Neural cell (in vitro differentiated cells): ENCODE measurements at regions not wholly inside any gene's neighbourhood (a gene's known extent, or its start where the extent isn't known, plus 50 kb on each side); places are given as distances from the start of the nearest gene placed in this dataset.

Source experiments
- H2AFZ ChIP-seq: fragments of 200-600, 300-800 bp; sonication (generic), shearing (Covaris generic); 2 replicates; pipeline ENCODE4 v1.6.0; 2014; ENCODE audit warnings: low read depth, mild to moderate bottlenecking, antibody characterized with exemption, low read length, moderate library complexity
- H3F3A ChIP-seq: fragments of 200-600 bp; shearing (Covaris generic); 2 replicates; pipeline ENCODE4 v1.6.1; 2016; ENCODE audit warnings: mild to moderate bottlenecking, moderate library complexity, mixed read lengths, antibody characterized with exemption, low read length; ENCODE audit not compliant: insufficient read depth, poor library complexity, severe bottlenecking
- H3K27ac ChIP-seq: fragments of 200-600, 300-800 bp; sonication (generic), shearing (Covaris generic); 2 replicates; pipeline ENCODE4 v1.5.1; 2014; ENCODE audit warnings: mild to moderate bottlenecking, low read length, moderate library complexity
- H3K27me3 ChIP-seq: fragments of 300-800, 200-600 bp; sonication (generic), shearing (Covaris generic); 2 replicates; pipeline ENCODE4 v1.6.0; 2014; ENCODE audit warnings: mild to moderate bottlenecking, low read depth, low read length, moderate library complexity; ENCODE audit not compliant: insufficient read depth
- H3K36me3 ChIP-seq: fragments of 300-800, 200-600 bp; sonication (generic), shearing (Covaris generic); 2 replicates; pipeline ENCODE4 v1.5.1; 2014; ENCODE audit warnings: mild to moderate bottlenecking, antibody characterized with exemption, low read length, moderate library complexity; ENCODE audit not compliant: insufficient read depth
- H3K4me2 ChIP-seq: fragments of 300-800, 200-600 bp; sonication (generic), shearing (Covaris generic); 2 replicates; pipeline ENCODE4 v1.6.0; 2014; ENCODE audit warnings: mild to moderate bottlenecking, low read length
- H3K4me3 ChIP-seq: fragments of 300-800, 200-600 bp; sonication (generic), shearing (Covaris generic); 2 replicates; pipeline ENCODE4 v1.5.1; 2014; ENCODE audit warnings: mild to moderate bottlenecking, low read length, moderate library complexity
- H3K79me2 ChIP-seq: fragments of 200-600 bp; shearing (Covaris generic); replicated peaks from 2 replicates; pipeline ENCODE4 v1.6.0; 2014; ENCODE audit warnings: mild to moderate bottlenecking, low read length, moderate library complexity; ENCODE audit not compliant: insufficient read depth
- H3K9ac ChIP-seq: fragments of 300-800, 200-600 bp; sonication (generic), shearing (Covaris generic); 2 replicates; pipeline ENCODE4 v1.6.1; 2016; ENCODE audit warnings: mild to moderate bottlenecking, low read length, mixed read lengths
- H3K9me2 ChIP-seq: fragments of 200-600 bp; shearing (Covaris generic); 2 replicates; pipeline ENCODE4 v1.6.1; 2016; ENCODE audit warnings: mild to moderate bottlenecking, low read length, mixed read lengths; ENCODE audit not compliant: insufficient read depth
- H3K9me3 ChIP-seq: fragments of 200-600, 300-800 bp; sonication (generic), shearing (Covaris generic); 2 replicates; pipeline ENCODE4 v1.6.1; 2016; ENCODE audit warnings: mild to moderate bottlenecking, mixed run types, low read length, moderate library complexity, mixed read lengths
- H4K20me1 ChIP-seq: fragments of 200-600 bp; shearing (Covaris generic); 2 replicates; pipeline ENCODE4 v1.6.1; 2016; ENCODE audit warnings: mild to moderate bottlenecking, mixed run types; ENCODE audit not compliant: insufficient read depth
- CTCF ChIP-seq: fragments of 450-650 bp; IDR thresholded peaks from 2 replicates; pipeline ENCODE4 v1.5.1; 2014; ENCODE audit warnings: antibody characterized with exemption, mild to moderate bottlenecking, moderate library complexity; ENCODE audit not compliant: poor library complexity, severe bottlenecking
- EP300 ChIP-seq: fragments of 450-650 bp; conservative IDR thresholded peaks from 2 replicates; pipeline ENCODE4 v1.6.1; 2014; ENCODE audit warnings: antibody characterized with exemption, mild to moderate bottlenecking, moderate library complexity; ENCODE audit not compliant: poor library complexity, severe bottlenecking
- EZH2 ChIP-seq: fragments of 200-600, 300-800 bp; shearing (Covaris generic), sonication (generic); IDR thresholded peaks from 2 replicates; pipeline ENCODE4 v1.6.1; 2014; ENCODE audit warnings: antibody characterized with exemption, low read length, borderline replicate concordance, mild to moderate bottlenecking; ENCODE audit not compliant: insufficient read depth, poor library complexity, severe bottlenecking
- MXI1 ChIP-seq: fragments of 450-650 bp; conservative IDR thresholded peaks from 2 replicates; pipeline ENCODE4 v1.6.1; 2014; ENCODE audit warnings: antibody characterized with exemption, mild to moderate bottlenecking; ENCODE audit not compliant: poor library complexity, severe bottlenecking
- POLR2AphosphoS5 ChIP-seq: IDR thresholded peaks from 2 replicates; pipeline ENCODE4 v1.6.1; 2012
- RAD21 ChIP-seq: fragments of 450-650 bp; conservative IDR thresholded peaks from 2 replicates; pipeline ENCODE4 v1.6.1; 2014; ENCODE audit warnings: antibody characterized with exemption, mild to moderate bottlenecking, moderate library complexity
- REST ChIP-seq: IDR thresholded peaks from 2 replicates; pipeline ENCODE4 v1.6.1; 2012; ENCODE audit warnings: borderline replicate concordance
- SMC3 ChIP-seq: fragments of 450-650 bp; conservative IDR thresholded peaks from 2 replicates; pipeline ENCODE4 v1.6.1; 2014; ENCODE audit warnings: antibody characterized with exemption, mild to moderate bottlenecking, moderate library complexity; ENCODE audit not compliant: poor library complexity
- TAF1 ChIP-seq: IDR thresholded peaks from 2 replicates; pipeline ENCODE4 v1.6.1; 2012; ENCODE audit warnings: low read depth

GRCh38 chr11:107252429-107253161 lies 205.0 kb downstream of the CWF19L2 start:
- Histone ChIP-seq H4K20me1 (no peaks in the 10 kb centered on the region), H3K9ac (no peak overlapping the region), H2AFZ (no peak overlapping the region), H3K27me3 (no peaks in the 10 kb centered on the region), H3K9me2 (no peaks in the 10 kb centered on the region), H3K4me3 (no peak overlapping the region), H3K79me2 (no peaks in the 10 kb centered on the region), H3F3A (no peaks in the 10 kb centered on the region), H3K4me2 (no peak overlapping the region), H3K27ac (no peak overlapping the region), H3K36me3 (no peaks in the 10 kb centered on the region), H3K9me3 (no peaks in the 10 kb centered on the region)
- TF ChIP-seq SMC3 (no peak), EZH2 (no peak), REST (no peak), MXI1 (no peak), RAD21 (no peak), CTCF (no peak), TAF1 (no peak), POLR2AphosphoS5 (no peak), EP300 (no peak)

GRCh38 chr11:107251298-107251697 lies 206.3 kb downstream of the CWF19L2 start:
- H3F3A ChIP-seq = no peaks in the 10 kb centered on the region
- no peaks in the 10 kb centered on the region for H4K20me1 ChIP-seq
- no peaks in the 10 kb centered on the region for H3K9me3 ChIP-seq
- no peak overlapping the region for H3K4me2 ChIP-seq
- no peaks in the 10 kb centered on the region for H3K9me2 ChIP-seq
- no peak overlapping the region for H3K4me3 ChIP-seq
- no peak overlapping the region for H2AFZ ChIP-seq
- H3K36me3 ChIP-seq = no peaks in the 10 kb centered on the region
- H3K79me2 ChIP-seq = no peaks in the 10 kb centered on the region
- TF ChIP-seq TAF1 = no peak
- no peak for TF ChIP-seq RAD21
- no peak for TF ChIP-seq SMC3
- TF ChIP-seq EP300 = no peak
- no peak for TF ChIP-seq POLR2AphosphoS5
- TF ChIP-seq MXI1 = no peak
- TF ChIP-seq CTCF = no peak
- H3K27ac ChIP-seq = no peak overlapping the region
- H3K9ac ChIP-seq = no peak overlapping the region
- no peaks in the 10 kb centered on the region for H3K27me3 ChIP-seq
